Hippocampal formation (tissue), 2 donors: ENCODE measurements at regions not wholly inside any gene's neighbourhood (a gene's known extent, or its start where the extent isn't known, plus 50 kb on each side); places are given as distances from the start of the nearest gene placed in this dataset.

Source experiments
- DNase-seq, 2 donors: peaks; one replicate each; lab custom pipeline; 2025; lab: John Stamatoyannopoulos, UW

DNA sequence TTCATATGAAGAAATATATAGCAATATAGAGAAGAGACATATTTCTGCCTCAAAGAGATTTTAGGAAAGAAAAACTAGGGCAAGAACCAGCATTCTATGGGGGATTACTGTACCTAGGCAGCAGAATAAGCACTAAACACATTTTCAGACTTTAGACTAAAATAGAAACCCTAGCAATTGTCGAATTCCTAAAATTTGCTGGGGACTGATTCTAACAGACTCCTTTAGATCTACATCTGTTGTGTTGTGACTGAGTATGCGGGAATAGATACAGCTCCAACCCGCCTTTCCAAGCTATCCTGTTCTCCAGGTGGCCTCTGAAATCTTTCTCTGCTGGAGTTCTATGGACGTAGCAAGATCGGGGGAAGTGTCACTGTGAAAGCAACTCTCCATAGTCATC lies 482.2 kb downstream of the NTRK2 start:
- DNase-seq: peak in 1 of 2 donors; percentile 29

DNA sequence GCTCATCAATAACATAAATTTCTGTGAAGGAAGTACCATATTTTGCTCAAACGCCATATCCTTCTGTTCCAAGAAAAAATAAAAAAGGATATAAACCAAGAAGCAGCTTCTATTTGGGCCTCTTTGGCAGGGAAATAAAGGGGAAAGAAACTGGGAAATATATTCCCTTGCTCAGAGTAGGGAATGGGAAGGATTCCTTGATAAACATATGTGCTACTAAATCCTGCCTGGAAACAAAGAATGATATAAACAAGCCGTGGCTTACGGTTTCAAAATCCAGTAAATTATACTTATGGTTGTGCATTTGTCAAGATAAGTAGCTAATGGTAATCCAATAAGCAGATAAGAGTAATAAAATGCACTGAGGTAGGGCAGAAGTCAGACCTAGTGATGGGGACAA lies 481.6 kb downstream of the NTRK2 start:
- DNase-seq: no peak

DNA sequence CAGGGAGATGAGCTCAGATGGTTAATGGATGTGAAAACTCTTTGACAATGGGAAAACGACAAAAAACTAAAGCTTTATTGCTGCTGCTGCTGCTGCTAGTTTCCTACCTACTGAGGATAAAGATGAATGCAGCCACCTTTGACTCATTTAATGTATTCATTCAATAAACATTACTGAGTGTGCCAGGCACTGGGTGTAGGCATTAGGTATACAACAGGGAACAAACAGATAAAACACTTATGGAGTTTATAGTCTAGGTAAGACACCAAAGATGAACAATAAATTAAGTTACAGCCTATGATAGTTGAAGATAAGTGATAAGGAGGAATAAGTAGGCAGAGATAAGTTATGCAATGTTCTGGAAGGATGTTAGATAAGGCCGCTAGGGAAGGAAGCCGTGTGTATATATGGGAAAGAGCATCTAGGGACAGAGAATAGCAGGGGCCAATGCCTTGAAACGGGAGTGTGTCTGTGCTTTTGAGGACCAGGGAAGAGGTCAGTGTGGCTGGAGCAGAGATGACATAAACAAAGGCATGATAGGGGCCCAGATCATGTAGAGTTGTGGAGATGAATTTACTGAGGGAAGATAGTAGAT lies 477.6 kb downstream of the NTRK2 start:
- DNase-seq: no peak

DNA sequence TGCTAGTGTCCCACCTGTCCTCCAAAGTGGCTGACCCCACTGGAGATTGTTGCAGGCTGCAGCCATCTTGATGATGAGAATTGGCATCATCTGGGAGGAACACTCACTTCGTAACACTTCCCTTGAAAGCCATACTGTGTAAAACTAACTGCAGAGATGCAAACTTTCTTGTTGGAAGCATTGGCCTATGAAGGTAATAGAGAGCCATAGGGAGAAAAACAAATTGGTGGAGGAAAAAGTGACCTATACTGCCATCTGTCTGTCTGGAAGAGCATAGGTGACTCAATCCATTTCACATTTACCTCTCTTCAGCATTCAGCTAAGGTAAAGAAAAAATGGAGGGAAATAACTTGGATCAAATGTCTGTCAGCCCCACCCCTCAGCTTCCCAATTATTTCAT lies 473.4 kb downstream of the NTRK2 start:
- DNase-seq: peak in 1 of 2 donors; percentile 8

DNA sequence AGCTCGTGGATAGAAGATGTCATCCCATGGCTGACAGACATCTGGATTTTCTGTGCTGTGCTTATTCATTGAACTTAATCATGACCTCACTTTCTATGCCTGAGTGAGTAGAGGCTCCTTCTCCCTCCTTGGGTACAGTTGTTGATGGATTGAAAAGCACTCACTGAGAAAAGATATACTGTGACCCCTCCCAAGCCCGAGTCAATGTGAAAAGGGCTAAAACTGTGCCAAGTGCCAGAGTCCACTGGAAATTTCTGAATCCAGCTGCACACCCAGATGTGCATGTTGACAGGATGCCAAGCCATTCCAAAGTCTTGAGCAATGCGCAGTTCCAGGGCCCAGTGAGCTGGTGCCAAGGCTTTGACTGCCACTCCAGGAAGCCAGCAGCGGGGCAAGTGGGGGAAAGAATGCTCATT lies 473.0 kb downstream of the NTRK2 start:
- DNase-seq: no peak

DNA sequence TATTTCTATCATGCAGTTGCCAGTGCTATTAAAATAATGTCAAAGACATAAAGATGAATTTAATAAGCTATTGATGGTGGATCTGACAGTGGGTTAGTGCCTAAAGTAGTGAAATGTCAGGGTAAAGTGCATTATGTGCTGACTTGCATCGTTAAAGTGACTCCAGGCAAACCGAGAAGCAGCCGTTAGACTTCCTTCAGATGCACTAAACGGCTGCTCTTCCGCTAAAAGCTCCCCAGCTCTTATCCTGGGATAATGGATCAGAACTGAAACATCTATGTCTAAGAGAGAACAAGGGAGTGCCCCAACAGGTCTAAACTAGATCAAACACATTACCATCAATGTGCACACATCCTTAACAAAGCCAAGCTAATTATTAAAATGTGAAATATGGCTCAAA lies 468.2 kb downstream of the NTRK2 start:
- no peak for DNase-seq

DNA sequence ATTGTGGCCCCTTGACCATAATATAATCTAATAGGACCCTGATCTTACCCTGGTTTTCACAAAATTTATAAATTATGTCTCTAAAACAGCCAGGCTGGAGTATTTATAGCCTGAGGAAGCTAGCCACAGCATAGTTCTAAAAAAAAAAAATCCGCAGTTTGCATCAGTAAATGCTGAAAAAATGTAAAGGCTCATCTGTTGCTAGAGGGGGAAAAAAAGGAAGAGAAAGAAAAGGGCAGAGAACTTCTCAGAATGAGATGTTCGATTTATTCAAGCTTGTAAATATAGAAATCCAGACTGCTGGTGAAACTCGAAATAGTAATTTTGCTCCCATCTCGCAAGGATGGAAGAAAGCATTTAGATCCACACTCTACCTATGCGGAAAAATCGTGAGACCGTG lies 467.5 kb downstream of the NTRK2 start:
- no peak for DNase-seq

DNA sequence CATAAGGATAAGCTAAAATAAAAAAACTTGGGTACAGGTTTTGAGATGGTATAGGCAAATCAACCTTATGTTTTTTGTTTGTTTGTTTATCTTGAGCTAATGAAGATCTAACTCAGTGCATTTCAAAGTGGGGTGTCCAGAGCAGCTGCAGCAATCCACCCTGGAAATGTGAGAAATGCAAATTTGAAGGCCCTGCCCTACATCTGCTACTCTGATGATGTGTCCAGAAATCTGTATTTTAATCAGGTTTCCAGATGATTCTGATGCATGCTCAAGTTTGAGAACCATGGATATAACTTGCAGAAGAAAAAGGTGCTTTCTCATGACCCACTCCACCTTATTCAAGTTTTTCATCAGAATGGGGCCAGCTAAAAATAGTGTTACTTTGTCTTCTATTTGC lies 467.0 kb downstream of the NTRK2 start:
- DNase-seq: no peak

DNA sequence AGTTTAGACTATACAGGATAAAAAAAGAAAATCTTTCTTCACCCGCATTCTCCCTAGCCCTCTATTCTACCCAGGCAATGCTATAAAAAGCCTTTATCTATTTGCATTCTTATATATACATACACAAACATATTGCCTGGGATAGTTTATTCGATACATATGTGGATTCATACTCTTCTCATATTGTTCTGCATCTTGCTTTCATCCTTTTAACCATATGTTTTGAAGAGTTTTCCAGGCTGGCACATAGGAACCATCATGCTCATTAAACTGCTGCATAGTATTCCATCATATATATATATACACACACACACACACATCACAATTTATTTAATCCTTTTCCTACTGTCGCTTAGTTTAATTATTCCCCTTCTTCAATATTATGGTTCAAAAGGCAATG lies 461.2 kb downstream of the NTRK2 start:
- DNase-seq: no peak

DNA sequence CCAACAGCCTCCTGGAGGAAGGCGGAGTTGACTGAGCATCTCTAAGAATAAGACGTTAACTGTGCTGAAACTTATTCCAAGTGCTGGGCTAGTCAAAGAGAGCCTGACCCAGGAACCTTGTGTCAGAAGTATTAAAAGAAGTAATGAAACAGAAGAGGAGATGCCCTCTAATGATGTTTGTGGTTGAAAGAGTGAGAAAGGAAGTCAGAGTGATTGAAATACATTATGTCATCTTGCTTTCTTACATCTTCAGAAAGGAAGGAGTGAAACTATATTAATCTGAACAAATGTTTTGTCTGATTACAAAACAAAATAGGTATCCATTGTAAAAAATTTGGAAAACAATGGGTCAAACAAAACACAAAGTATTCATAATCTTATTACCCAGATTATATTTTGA lies 460.7 kb downstream of the NTRK2 start:
- DNase-seq: no peak

DNA sequence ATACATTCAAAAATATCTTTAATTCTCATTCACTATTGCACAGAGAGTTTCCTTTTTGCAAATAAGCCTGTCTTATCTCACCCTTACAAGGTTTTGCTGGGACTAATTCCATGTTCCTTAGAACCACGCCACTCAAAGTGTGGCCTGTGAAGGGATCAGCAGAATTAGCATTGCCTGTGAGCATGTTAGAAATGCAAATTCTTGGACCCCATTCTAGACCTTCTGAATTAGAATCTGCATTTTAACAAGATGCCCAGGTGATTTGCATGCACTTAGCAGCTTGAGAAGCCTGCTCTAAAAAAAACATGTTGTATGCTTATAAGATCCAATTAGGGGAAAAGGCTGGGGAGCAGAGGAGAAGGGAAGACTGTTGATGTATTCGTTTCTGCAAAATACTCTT lies 460.0 kb downstream of the NTRK2 start:
- no peak for DNase-seq

DNA sequence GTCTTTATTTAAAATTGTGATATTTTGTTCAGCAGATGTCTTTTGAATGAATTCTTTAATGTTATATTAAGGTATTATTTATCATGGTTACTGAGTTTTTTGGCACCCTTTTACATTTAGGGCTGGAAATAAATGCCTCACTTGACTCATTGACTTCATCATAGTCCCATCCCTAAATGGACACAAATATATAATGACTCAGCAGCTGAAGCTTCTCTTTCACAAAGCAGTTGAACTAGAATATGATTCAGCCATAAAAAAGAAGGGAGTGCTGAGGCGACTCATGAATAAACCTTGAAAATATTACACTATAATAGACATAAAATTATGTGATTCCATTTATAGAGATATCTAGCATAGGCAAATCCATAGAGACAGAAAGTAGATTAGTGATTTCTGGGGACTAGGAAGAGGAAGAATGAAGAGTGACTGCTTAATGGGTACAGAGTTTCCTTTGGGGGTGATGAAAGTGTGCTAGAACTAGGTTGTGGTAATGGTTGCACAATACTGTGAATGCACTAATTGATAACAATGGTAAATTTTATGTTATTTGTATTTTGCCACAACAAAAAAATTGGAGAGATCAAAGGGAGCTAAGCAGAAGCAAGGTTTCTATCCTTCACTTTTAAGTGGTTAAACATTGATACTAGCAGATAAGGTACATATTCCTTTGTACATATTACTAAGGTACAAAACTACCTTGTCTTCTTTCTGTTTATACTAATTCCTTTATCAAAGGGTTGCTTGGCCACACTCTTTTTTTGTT lies 449.6 kb downstream of the NTRK2 start:
- DNase-seq: no peak

DNA sequence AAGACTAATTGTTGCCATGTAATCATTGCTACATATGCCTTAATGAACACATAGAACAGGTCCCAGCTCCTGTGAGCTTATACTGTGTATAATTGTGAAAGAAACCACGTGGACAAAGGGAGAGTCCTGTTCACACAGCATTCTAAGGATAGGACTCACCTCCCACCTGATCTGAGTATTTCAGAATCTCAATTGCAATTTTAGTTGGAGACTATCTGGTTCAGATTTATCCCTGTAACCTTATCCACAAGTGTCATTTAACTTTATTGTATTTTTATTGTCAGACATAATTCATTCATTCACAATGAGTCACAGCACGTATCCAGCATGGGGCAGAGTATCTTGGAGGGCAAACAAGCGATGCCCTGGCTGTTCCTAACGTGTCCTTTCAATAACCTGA lies 448.3 kb downstream of the NTRK2 start:
- no peak for DNase-seq

DNA sequence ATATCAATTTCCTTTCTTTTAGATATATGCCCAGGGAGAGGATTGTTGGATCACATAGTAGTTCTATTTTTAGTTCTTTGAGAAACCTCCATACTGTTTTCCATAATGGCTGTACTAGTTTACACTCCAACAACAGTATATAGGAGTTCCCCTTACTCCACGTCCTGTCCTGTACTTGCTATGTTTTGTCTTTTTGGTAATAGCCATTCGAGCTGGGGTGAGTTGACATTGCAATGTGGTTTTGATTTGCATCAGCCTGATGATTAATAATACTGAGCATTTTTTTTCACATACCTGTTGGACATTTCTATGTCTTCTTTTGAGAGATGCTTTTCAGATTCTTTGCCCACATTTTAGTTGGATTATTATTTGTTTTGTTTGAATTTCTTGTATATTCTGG lies 445.9 kb downstream of the NTRK2 start:
- DNase-seq: no peak

DNA sequence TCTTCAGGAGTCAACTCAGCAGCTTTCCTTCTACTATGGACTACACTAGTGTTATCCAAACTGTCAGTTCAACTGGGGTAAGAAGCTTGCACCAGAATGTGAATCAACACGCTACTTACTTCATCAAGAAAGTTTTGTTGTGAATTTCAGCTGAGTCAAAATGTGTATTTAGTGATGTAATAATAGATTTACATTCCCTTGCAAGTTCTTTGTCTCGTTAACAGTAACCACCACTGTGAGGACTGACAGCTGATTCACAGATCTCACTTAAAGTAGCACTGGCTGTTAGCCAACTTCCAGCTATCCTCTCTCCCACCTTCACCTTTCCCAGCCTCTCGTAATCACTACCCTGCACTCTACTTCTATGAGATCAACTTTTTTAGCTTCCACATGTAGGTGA lies 445.3 kb downstream of the NTRK2 start:
- DNase-seq: no peak

DNA sequence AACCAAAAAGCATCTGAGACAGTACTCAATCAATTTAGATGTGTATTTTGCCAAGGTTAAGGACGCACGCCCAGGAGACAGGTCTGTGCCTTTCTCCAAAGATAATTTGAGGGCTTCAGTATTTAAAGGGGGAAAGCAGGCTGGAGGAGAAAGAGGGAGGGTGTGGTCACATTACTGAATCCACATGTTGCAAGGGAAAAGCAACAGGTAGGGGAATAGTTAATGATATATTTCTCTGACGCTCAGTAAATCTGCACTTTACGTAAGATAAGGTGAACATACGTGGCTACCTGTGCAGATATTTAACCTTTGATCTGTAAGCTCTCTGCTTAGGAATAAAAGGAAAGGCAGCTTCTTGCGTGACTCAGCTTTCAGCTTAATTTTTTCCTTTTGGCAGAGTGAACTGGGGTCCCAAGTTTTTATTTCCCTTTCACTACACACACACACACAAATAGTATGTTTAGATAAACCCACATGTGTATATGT lies 443.4 kb downstream of the NTRK2 start:
- DNase-seq: no peak

DNA sequence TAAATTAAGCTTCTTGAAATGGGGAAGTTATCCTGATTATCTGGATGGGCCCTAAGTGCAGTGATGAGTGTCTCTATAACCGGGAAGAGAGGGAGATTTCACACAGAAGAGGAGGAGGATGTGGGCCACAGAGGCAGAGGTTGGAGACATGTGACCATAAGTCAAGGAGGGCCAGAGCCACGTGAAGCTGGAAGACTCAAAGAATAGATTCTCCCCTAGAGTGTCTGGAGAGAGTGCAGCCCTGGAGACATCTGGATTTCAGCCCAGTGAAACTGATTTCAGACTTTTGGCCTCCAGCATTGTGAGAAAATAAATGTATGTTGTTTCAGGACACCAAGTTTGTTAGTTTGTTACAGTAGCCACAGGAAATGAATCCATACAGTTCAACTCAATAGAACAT lies 442.9 kb downstream of the NTRK2 start:
- no peak for DNase-seq

DNA sequence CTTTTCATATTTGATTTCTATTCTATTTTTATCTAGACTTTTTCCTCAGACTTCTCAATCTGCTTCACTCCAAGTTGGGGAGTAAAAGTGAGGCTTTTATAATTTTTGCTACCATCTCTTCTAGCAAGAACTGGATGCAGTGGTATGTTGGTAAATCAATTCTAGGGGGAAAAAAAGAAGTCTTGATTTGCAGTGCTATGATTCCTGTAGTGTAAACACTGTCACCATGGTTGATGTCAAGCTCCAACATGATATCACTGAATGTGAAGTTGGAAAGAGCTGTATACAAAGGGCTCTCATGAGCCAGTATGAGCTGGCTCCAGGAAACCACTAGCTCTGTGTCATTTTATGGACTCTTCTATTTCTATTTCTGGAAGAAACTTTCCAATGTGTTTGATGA lies 439.2 kb downstream of the NTRK2 start:
- no peak for DNase-seq

DNA sequence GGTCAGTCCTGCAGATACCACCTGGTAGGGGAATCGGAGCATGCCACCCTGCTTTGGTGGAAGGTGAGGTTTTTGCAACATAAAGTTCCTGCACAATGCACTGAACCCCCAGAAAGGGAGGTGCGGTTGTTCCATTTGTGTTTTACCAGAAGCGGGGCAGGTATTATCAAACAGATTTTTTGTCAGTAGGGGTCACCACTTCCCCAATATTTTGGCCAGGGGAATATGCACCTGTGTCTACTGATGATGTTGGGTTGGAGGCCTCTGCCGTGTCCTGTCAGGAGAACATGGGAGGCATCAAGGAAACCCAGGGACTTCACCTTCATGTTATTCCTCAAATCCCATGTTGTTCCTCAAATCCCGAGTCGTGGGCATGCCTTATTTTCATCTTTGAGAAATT lies 438.7 kb downstream of the NTRK2 start:
- no peak for DNase-seq

DNA sequence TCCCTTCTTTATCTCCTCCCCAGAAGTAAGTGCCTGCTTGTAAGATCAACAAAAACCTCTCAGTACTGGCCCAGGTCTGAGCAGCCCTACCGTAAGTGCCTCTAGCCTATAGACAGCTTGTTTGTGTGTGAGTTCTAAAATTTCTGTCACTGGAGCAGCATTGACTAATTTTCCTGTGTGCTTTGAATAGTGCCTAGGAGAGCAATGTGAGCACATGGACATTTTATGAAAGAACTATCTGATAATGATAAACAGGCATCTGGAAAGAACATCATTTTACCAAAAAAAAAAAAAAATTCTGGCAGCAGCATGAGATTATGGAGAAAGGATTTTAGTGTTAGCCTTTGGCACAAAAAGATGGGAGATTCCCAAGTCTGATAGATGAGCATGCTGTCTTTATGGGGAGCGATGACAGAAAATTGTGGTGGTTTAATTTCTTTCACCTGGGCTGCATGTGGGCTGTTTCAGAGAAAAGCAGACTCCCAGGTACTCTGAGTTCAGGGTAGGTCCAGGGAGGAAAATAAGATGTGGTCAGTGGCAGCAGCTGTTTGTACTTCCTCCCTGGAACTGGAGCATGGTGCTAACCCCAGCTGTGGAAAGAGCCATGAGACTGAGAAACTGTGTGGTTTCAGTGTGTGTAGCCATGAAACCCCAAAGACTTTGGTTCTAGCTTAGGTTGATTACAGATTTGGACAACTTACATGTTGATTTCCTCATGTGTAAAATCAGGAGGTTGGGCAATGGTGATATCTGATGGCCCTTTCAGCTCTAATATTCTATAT lies 419.9 kb downstream of the NTRK2 start:
- no peak for DNase-seq

DNA sequence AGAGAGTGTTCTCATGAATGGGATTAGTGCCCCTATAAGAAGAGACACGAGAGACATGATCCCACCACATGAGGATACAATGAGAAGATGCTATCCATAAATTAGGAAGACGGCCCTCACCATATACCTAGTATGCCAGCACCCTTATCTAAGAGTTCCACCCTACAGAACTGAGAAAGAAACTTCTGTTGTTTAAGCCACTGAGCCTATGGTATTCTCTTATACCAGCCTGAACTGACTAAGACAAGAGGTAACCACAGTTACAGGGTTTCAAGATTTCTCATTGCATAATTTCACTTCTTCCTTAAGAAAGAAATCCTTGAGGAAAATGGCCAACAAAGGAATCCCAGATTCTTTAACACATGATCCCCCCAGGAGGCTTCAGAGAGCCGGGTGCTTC lies 412.4 kb downstream of the NTRK2 start:
- DNase-seq: no peak

DNA sequence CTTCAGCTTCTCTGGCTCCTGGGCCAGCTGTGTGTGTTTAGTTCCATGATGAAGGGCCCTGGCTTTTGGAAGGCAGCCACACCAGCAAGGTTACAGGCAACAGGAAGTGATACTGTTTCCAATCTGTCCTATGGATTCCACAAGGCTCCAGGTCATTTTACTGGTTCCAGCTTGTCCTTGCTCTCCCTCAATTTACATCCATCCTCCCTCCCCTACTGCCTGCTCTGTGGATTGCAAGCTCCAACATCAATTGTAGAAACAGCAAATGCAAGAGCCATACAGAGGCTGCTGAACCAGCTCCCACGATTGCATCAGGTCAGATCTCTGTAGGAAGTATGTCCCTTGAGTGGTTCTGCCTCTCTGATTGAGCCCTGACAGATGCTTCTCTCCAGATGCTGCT lies 409.8 kb downstream of the NTRK2 start:
- no peak for DNase-seq

DNA sequence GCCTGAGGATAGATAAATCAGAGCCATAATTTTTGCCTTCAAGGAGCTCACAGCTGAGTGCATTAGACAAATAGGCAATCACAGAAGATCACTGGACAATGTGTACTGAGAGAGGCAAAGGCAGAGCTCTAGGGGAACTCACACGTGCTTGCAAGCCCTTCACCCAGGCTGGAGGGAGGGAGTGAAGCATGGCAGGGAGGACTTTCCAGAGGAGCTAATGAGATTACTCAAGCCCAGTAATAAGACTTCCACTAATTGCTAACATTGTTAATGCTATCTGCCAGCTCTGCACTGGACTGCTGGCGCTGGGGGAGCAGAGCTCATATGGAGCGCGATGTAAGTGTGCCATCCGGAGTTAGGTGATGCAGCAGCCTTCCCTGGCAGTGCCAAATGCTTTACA lies 408.4 kb downstream of the NTRK2 start:
- DNase-seq: no peak
